Natural killer cell (primary cell): ENCODE measurements at regions not wholly inside any gene's neighbourhood (a gene's known extent, or its start where the extent isn't known, plus 50 kb on each side); places are given as distances from the start of the nearest gene placed in this dataset.

Source experiments
- ATAC-seq, 3 donors: fragments of 150-1000 bp in 2 of 3; fragments of 200-7000 bp in 1 of 3; cut with Tn5 transposase; 1 replicate in 1 of 3; 2 replicates in 2 of 3; pipeline ENCODE4 v1.10.0; 2021; ENCODE audit warnings: mild to moderate bottlenecking in 2 of 3, moderate library complexity in 2 of 3
- DNase-seq, 2 donors: peaks; one replicate each; pipeline versions ENCODE4 v3.0.0 to v3.0.0-alpha.2; 2013 to 2021; ENCODE audit warnings: mixed read lengths in 1 of 2
- H3K27ac ChIP-seq: one replicate; pipeline ENCODE4 v1.5.1; 2013; ENCODE audit warnings: mild to moderate bottlenecking, low read length
- H3K27me3 ChIP-seq: one replicate; pipeline ENCODE4 v1.6.1; 2013; ENCODE audit warnings: low read length; ENCODE audit not compliant: control insufficient read depth, insufficient read depth
- H3K36me3 ChIP-seq: one replicate; pipeline ENCODE4 v1.6.1; 2013; ENCODE audit warnings: low read length; ENCODE audit not compliant: control insufficient read depth, insufficient read depth
- H3K4me1 ChIP-seq: one replicate; pipeline ENCODE4 v1.6.1; 2013; ENCODE audit warnings: low read length; ENCODE audit not compliant: control insufficient read depth, insufficient read depth
- H3K4me3 ChIP-seq: one replicate; pipeline ENCODE4 v1.5.1; 2013; ENCODE audit warnings: low read length
- H3K9me3 ChIP-seq: one replicate; pipeline ENCODE4 v1.6.1; 2013; ENCODE audit warnings: low read length; ENCODE audit not compliant: control insufficient read depth, insufficient read depth
- H3K27ac Mint-ChIP-seq, 2 donors: one replicate each; pipeline ENCODE4 v1.8.0; 2022; ENCODE audit warnings: mild to moderate bottlenecking in 2 of 2, mixed read lengths in 2 of 2, moderate library complexity in 1 of 2
- H3K27me3 Mint-ChIP-seq, 2 donors: one replicate each; pipeline ENCODE4 v1.8.0; 2022; ENCODE audit warnings: low read depth in 2 of 2, mixed read lengths in 2 of 2
- H3K36me3 Mint-ChIP-seq: one replicate; pipeline ENCODE4 v1.8.0; 2022; ENCODE audit warnings: mixed read lengths
- H3K4me1 Mint-ChIP-seq, 2 donors: one replicate each; pipeline ENCODE4 v1.8.0; 2022; ENCODE audit warnings: mixed read lengths in 2 of 2
- H3K4me3 Mint-ChIP-seq: one replicate; pipeline ENCODE4 v1.8.0; 2022; ENCODE audit warnings: mild to moderate bottlenecking, moderate library complexity, mixed read lengths
- H3K9me3 Mint-ChIP-seq, 2 donors: one replicate each; pipeline ENCODE4 v1.8.0; 2022; ENCODE audit warnings: mixed read lengths in 2 of 2
- WGBS: methylation state at CpG from one replicate; pipeline ENCODE4 v1.1.7; 2013; ENCODE audit warnings: missing lambda C conversion rate; ENCODE audit not compliant: insufficient coverage; 5-methylcytosine and 5-hydroxymethylcytosine counted together
- intact Hi-C: fragments of 100-400 bp; cut with micrococcal nuclease; formaldehyde crosslinking; loops from one replicate; pipeline ENCODE4 v1.14.2; 2022
- TF ChIP-seq, protein P1 (sequence below): fragments of 200-600 bp; IDR thresholded peaks from one replicate; pipeline ENCODE4 v1.8.0; 2022; ENCODE audit warnings: antibody characterized with exemption

- Histone ChIP-seq H3K4me1 (no peaks in the 10 kb centered on the region), H3K9me3 (no peaks in the 10 kb centered on the region), H3K36me3 (no peaks in the 10 kb centered on the region), H3K27me3 (no peaks in the 10 kb centered on the region), H3K27ac (no peak overlapping the region), H3K4me3 (no peak overlapping the region)
- WGBS: 100% methylated on average over 3 of the region's 5 CpGs
- TF ChIP-seq, protein P1, sequence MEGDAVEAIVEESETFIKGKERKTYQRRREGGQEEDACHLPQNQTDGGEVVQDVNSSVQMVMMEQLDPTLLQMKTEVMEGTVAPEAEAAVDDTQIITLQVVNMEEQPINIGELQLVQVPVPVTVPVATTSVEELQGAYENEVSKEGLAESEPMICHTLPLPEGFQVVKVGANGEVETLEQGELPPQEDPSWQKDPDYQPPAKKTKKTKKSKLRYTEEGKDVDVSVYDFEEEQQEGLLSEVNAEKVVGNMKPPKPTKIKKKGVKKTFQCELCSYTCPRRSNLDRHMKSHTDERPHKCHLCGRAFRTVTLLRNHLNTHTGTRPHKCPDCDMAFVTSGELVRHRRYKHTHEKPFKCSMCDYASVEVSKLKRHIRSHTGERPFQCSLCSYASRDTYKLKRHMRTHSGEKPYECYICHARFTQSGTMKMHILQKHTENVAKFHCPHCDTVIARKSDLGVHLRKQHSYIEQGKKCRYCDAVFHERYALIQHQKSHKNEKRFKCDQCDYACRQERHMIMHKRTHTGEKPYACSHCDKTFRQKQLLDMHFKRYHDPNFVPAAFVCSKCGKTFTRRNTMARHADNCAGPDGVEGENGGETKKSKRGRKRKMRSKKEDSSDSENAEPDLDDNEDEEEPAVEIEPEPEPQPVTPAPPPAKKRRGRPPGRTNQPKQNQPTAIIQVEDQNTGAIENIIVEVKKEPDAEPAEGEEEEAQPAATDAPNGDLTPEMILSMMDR: no peak
- Mint-ChIP-seq H3K27me3 (no peaks in the 10 kb centered on the region), H3K36me3 (no peaks in the 10 kb centered on the region), H3K27ac (no peak overlapping the region), H3K4me1 (no peaks in the 10 kb centered on the region), H3K9me3 (no peaks in the 10 kb centered on the region), H3K4me3 (no peak overlapping the region)
- intact Hi-C loops: no loop called here
- ATAC-seq (no peak), DNase-seq (no peak)
These were observed 339.9 kb upstream of the ADARB2 start for GRCh38 chr10:2077231-2077630.

- Mint-ChIP-seq H3K4me1 (no peaks in the 10 kb centered on the region), H3K27ac (no peak overlapping the region), H3K9me3 (peaks cover 0 to 2% of the 10 kb centered on the region in 2 donors), H3K36me3 (no peaks in the 10 kb centered on the region), H3K27me3 (no peaks in the 10 kb centered on the region), H3K4me3 (no peak overlapping the region)
- TF ChIP-seq, protein P1: no peak
- 92% methylated on average over 11 of the region's 11 CpGs for WGBS
- no peaks in the 10 kb centered on the region for H3K4me1 ChIP-seq
- no peaks in the 10 kb centered on the region for H3K36me3 ChIP-seq
- H3K27me3 ChIP-seq: no peaks in the 10 kb centered on the region
- intact Hi-C loops: no loop called here
- no peak overlapping the region for H3K27ac ChIP-seq
- ATAC-seq (no peak), DNase-seq (no peak)
- no peaks in the 10 kb centered on the region for H3K9me3 ChIP-seq
- H3K4me3 ChIP-seq: no peak overlapping the region
These were observed 339.2 kb upstream of the ADARB2 start for GRCh38 chr10:2076528-2076927.

- H3K27me3 Mint-ChIP-seq: no peaks in the 10 kb centered on the region
- Histone ChIP-seq H3K36me3 (no peaks in the 10 kb centered on the region), H3K4me1 (no peaks in the 10 kb centered on the region), H3K9me3 (no peaks in the 10 kb centered on the region), H3K4me3 (no peak overlapping the region), H3K27ac (no peak overlapping the region), H3K27me3 (no peaks in the 10 kb centered on the region)
- no peaks in the 10 kb centered on the region for H3K4me1 Mint-ChIP-seq
- no peak for ATAC-seq
- H3K9me3 Mint-ChIP-seq: peaks cover 6% of the 10 kb centered on the region in 2 donors
- DNase-seq: no peak
- intact Hi-C loops: no loop called here
- no CpG with 5 or more reads among the region's 2 CpGs for WGBS
- TF ChIP-seq, protein P1: no peak
- no peak overlapping the region for H3K27ac Mint-ChIP-seq
- no peak overlapping the region for H3K4me3 Mint-ChIP-seq
- H3K36me3 Mint-ChIP-seq: no peaks in the 10 kb centered on the region
These were observed 329.7 kb upstream of the ADARB2 start for GRCh38 chr10:2067015-2067414.

- H3K4me3 Mint-ChIP-seq: no peak overlapping the region
These were observed 317.4 kb upstream of the ADARB2 start for GRCh38 chr10:2054728-2055127.

More at GRCh38 chr10:2054728-2055127, 317.4 kb upstream of the ADARB2 start:
- Histone ChIP-seq H3K4me1 (no peaks in the 10 kb centered on the region), H3K27me3 (no peaks in the 10 kb centered on the region), H3K9me3 (no peaks in the 10 kb centered on the region), H3K36me3 (no peaks in the 10 kb centered on the region), H3K4me3 (no peak overlapping the region), H3K27ac (no peak overlapping the region)
- Mint-ChIP-seq H3K36me3 (no peaks in the 10 kb centered on the region), H3K27me3 (peaks cover 4 to 6% of the 10 kb centered on the region in 2 donors), H3K4me1 (no peaks in the 10 kb centered on the region), H3K27ac (no peak overlapping the region), H3K9me3 (peaks cover 0 to 4% of the 10 kb centered on the region in 2 donors)
- WGBS: 51% methylated on average over 2 of the region's 3 CpGs
- TF ChIP-seq, protein P1: no peak
- ATAC-seq (no peak), DNase-seq (no peak)
- intact Hi-C loops: no loop called here
